GM23248 (cell line): ENCODE measurements at regions not wholly inside any gene's neighbourhood (a gene's known extent, or its start where the extent isn't known, plus 50 kb on each side); places are given as distances from the start of the nearest gene placed in this dataset.

Experiments used
- EZH2 ChIP-seq: fragments of 200-600 bp; sonication (generic); IDR thresholded peaks from 2 replicates; pipeline ENCODE4 v1.6.1; 2018; ENCODE audit warnings: antibody characterized with exemption, mild to moderate bottlenecking; ENCODE audit not compliant: insufficient read depth, poor library complexity, severe bottlenecking
- EZH2phosphoT487 ChIP-seq: fragments of 200-600 bp; sonication (generic); IDR thresholded peaks from 2 replicates; pipeline ENCODE4 v1.6.1; 2018; ENCODE audit warnings: antibody characterized with exemption, moderate library complexity, mild to moderate bottlenecking, low read depth; ENCODE audit not compliant: insufficient read depth

- no peak for TF ChIP-seq EZH2phosphoT487
- TF ChIP-seq EZH2 = no peak
Measured at GRCh38 chr5:110899566-110900412, 161.0 kb downstream of the SLC25A46 start.
